ENCODE measurements at regions not wholly inside any gene's neighbourhood (a gene's known extent, or its start where the extent isn't known, plus 50 kb on each side); places are given as distances from the start of the nearest gene placed in this dataset.

- H3K9me3 ChIP-seq, result no peaks in the 10 kb centered on the region
- no peaks in the 10 kb centered on the region for H3K27me3 ChIP-seq
- H3K4me1 ChIP-seq, result no peaks in the 10 kb centered on the region
- intact Hi-C loops (cut with DNase I; ENCODE audit: low total_unique reads), result no loop called here
- no peak overlapping the region for H3K27ac ChIP-seq
- no peak overlapping the region for H3K4me3 ChIP-seq
- no peak for DNase-seq
- H3K36me3 ChIP-seq (ENCODE audit: low read depth, missing control alignments), result no peaks in the 10 kb centered on the region
- WGBS, 2 donors, result 91 to 95% methylated on average over 6 of the region's 6 CpGs
- TF ChIP-seq, protein P1, sequence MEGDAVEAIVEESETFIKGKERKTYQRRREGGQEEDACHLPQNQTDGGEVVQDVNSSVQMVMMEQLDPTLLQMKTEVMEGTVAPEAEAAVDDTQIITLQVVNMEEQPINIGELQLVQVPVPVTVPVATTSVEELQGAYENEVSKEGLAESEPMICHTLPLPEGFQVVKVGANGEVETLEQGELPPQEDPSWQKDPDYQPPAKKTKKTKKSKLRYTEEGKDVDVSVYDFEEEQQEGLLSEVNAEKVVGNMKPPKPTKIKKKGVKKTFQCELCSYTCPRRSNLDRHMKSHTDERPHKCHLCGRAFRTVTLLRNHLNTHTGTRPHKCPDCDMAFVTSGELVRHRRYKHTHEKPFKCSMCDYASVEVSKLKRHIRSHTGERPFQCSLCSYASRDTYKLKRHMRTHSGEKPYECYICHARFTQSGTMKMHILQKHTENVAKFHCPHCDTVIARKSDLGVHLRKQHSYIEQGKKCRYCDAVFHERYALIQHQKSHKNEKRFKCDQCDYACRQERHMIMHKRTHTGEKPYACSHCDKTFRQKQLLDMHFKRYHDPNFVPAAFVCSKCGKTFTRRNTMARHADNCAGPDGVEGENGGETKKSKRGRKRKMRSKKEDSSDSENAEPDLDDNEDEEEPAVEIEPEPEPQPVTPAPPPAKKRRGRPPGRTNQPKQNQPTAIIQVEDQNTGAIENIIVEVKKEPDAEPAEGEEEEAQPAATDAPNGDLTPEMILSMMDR (IDR thresholded peaks at IDR 0.05), result no peak
- no peak for TF ChIP-seq POLR2A (IDR thresholded peaks at IDR 0.05)
Measured at GRCh38 chr6:16825784-16826183, 64.5 kb upstream of the ATXN1 start.

DNA sequence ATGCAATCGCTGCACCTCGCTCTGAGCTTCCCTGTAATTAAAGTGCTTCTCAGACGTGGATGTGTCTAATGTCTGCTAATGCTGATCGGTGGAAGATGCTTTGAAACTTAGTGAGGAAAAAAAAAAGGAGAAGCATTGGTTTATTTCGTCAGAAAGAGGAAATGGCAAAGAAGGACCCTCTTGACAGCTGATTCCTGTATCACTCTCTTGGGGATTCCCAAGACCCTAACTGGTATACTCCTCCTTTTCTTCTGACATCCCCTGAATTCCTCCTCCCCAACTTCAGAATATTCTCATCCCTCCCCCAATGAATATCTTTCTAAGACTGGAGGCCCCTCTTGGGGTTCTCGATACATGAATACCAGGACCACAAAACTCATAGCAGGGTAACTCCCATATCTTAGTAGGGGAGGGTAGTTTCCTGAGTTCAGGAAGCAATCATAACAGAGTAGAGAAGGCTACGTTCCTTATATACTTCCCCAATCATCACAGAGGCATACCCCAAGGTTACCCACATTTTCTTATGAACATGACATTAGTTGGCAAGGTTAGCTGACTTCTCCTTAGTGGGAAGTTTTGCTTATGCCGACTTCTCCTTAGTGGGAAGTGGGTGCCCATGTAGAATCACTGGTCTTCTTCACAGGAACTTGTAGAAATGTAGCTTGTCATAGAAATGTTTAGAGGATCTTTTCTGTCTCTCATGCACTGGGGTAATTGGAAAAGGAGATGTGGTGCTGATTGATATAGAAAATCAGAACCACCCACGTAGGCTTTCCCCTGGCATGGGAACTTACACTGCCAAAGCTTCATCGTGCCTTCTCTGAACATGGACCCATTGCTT is 63.8 kb upstream of the ATXN1 start:
- no peaks in the 10 kb centered on the region for H3K27me3 ChIP-seq
- no peaks in the 10 kb centered on the region for H3K36me3 ChIP-seq (ENCODE audit: low read depth, missing control alignments)
- no peak for DNase-seq
- no peaks in the 10 kb centered on the region for H3K9me3 ChIP-seq
- intact Hi-C loops (cut with DNase I; ENCODE audit: low total_unique reads), result no loop called here
- 73 to 75% methylated on average over 10 of the region's 10 CpGs for WGBS, 2 donors
- H3K4me1 ChIP-seq, result no peaks in the 10 kb centered on the region
- no peak overlapping the region for H3K27ac ChIP-seq
- TF ChIP-seq POLR2A (IDR thresholded peaks at IDR 0.05), result no peak
- TF ChIP-seq, protein P1 (IDR thresholded peaks at IDR 0.05), result no peak
- no peak overlapping the region for H3K4me3 ChIP-seq

DNA sequence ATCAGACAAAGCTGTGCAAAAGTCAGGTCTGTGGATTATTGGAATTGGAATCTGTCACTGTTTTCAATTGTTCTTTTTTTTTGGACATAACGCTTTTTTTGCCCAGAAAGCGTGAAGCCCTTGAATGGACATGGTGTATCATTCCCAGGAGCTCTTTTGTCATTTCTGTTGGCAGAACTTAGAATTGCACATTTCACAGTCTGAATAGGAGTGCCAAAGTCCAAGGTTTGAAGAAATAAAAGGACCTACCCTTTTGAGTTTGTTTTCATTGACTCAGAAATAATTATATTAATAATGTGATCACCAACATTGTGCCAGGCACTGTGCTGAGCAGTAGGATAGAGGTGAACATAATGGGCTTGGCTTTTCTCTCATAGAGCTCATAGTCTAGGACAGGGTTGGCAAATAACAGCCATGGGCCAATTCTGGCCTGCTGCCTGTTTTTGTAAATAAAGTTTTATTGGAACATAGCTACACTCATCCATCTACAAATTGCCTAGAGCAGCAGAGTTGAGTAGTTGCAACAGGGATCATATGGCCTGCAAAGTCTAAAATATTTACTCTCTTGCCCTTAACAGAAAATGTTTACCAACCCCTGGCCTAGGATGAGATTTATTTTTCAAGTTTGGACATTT is 62.6 kb upstream of the ATXN1 start:
- intact Hi-C loops (cut with DNase I; ENCODE audit: low total_unique reads), result no loop called here
- WGBS, 2 donors, result 96% methylated on average over 2 of the region's 2 CpGs
- no peak for DNase-seq
- H3K4me3 ChIP-seq, result no peak overlapping the region
- no peaks in the 10 kb centered on the region for H3K36me3 ChIP-seq (ENCODE audit: low read depth, missing control alignments)
- H3K27me3 ChIP-seq, result no peaks in the 10 kb centered on the region
- no peaks in the 10 kb centered on the region for H3K4me1 ChIP-seq
- no peaks in the 10 kb centered on the region for H3K9me3 ChIP-seq
- no peak overlapping the region for H3K27ac ChIP-seq
- TF ChIP-seq, protein P1 (IDR thresholded peaks at IDR 0.05), result no peak
- no peak for TF ChIP-seq POLR2A (IDR thresholded peaks at IDR 0.05)

- intact Hi-C loops (cut with DNase I; ENCODE audit: low total_unique reads), result no loop called here
- 85 to 90% methylated on average over 7 to 8 of the region's 8 CpGs for WGBS, 2 donors
- Histone ChIP-seq H3K4me3 (no peak overlapping the region), H3K9me3 (no peaks in the 10 kb centered on the region), H3K27me3 (no peaks in the 10 kb centered on the region), H3K27ac (no peak overlapping the region), H3K4me1 (no peaks in the 10 kb centered on the region), H3K36me3 (ENCODE audit: low read depth, missing control alignments) (no peaks in the 10 kb centered on the region)
- DNase-seq, result no peak
- no peak for TF ChIP-seq POLR2A (IDR thresholded peaks at IDR 0.05)
- TF ChIP-seq, protein P1 (IDR thresholded peaks at IDR 0.05), result no peak
Measured at GRCh38 chr6:16822975-16823717, 61.9 kb upstream of the ATXN1 start.

All from testis (tissue), 2 donors.